ENCODE measurements at regions not wholly inside any gene's neighbourhood (a gene's known extent, or its start where the extent isn't known, plus 50 kb on each side); places are given as distances from the start of the nearest gene placed in this dataset.
A peak's percentile ranks its signal among the peaks of the same experiment; 100 is the strongest.
"Not testable (repeated sequence)": the region's sequence is repeated elsewhere in the genome, so short reads cannot be mapped to it uniquely, and the experiment has no call there.

DNA sequence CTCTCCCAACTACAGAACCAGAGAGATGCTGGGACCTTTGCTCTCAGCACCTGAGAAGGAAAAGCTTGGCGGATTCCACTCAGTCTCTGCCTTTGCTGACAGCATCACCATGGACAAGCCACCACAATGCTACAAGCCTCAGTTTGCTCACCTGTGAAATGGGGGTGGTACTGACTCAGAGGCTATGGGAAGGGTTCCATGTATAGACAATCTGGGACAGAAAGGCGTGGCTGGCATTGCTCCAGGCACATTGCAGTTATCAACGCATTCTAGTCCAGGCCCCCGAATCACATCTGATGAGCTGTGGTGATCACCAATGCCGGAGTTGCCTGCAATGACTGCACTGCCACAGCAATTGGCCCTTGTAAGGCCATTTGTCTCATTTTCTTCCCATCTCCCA lies 72.6 kb downstream of the ISX start:
- DNase-seq (ENCODE audit: low read depth), result no peak

- no peak for DNase-seq (ENCODE audit: low read depth)
Measured at GRCh38 chr22:35140879-35141745, 75.2 kb downstream of the ISX start.

DNA sequence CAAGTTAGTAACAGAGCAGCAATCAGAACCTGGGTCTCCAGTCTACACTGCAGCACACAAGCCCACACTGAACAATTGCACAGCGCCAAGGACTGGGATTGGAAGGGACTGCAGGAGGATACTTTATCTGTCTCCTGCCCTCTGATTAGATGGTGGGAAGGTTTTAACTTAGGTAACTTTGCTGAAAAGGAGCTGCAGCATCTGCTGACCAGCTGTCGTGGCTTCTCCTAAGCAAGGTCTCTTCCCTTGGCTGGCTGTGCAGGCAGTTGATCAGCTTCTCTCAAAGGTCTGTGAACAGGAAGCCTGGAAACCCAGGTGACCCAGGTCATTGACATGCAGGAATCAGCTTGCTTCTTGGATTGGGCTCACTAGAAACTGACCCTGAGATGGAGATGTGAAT lies 82.4 kb downstream of the ISX start:
- DNase-seq (ENCODE audit: low read depth), result no peak

GRCh38 chr22:35148866-35149548 lies 83.0 kb downstream of the ISX start:
- no peak for DNase-seq (ENCODE audit: low read depth)

DNA sequence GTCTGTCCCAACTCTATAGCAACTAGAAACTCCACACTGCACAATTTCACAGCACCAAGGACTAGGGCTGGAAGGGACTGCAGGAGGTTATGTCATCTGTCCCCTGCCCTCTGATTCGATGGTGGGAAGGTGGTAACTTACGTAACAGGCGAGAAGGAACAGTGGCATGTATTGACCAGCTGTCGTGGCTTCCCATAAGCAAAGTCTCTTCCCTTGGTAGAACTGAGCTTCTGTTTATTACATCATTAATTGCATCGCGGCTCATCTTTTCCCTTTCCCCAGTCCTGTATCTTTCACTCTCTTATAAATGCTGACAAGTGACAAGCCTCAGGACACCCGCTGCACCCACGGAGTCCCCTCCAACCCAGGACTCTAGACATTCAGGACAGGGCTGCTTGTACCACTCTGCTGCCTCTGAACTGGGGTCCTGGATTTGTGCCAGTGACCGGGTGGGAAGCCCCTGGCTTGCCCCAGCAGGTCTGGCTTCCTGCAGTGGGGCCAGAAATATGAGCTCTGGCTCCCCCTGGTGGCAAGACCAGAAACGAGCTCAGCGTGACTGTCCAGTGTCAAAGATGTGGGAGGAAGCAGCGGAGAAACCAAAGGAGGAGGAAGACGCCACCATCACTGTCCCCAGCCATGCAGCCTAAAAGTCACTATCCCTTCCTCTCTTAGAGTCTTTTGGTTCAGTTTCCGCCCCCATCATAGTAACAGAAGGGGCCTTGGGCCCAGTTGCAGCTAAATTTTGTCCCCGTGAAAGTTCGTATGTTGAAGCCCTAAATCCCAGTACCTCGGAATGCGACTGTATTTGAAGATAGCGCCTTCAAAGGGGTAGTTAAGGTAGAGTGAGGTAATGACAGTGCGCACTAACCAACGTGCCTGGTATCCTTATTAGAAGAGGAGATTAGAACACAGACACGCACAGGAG lies 84.5 kb downstream of the ISX start:
- peak; percentile 47 for DNase-seq (ENCODE audit: low read depth)

- no peak for DNase-seq (ENCODE audit: low read depth)
Measured at GRCh38 chr22:35152316-35152715, 86.4 kb downstream of the ISX start.

- no peak for DNase-seq (ENCODE audit: low read depth)
Measured at GRCh38 chr22:35154937-35155387, 89.0 kb downstream of the ISX start.

GRCh38 chr22:35155403-35156025 lies 89.6 kb downstream of the ISX start:
- DNase-seq (ENCODE audit: low read depth), result no peak

GRCh38 chr22:35156945-35157344 lies 91.0 kb downstream of the ISX start:
- DNase-seq (ENCODE audit: low read depth), result no peak

GRCh38 chr22:35158336-35158735 lies 92.4 kb downstream of the ISX start:
- no peak for DNase-seq (ENCODE audit: low read depth)

DNA sequence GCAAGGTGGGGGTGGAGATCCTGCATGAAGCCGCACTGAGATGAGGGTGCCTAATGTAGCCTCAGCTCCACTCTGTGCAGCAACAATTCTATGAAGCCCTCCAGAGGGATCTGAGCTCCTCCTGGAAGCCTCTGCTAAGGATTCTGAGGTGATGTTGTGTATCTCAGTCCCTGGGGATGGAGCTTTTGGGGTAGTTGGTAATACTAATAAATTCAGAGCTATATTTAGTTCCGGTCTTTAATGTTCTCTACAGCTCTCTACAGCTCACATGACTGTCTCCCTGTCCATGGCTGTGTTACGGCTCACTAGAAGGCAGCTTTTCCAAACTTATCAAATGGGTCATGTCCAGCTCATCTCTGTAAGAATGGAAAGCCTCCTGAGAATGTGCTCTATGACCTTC lies 93.4 kb downstream of the ISX start:
- no peak for DNase-seq (ENCODE audit: low read depth)

DNA sequence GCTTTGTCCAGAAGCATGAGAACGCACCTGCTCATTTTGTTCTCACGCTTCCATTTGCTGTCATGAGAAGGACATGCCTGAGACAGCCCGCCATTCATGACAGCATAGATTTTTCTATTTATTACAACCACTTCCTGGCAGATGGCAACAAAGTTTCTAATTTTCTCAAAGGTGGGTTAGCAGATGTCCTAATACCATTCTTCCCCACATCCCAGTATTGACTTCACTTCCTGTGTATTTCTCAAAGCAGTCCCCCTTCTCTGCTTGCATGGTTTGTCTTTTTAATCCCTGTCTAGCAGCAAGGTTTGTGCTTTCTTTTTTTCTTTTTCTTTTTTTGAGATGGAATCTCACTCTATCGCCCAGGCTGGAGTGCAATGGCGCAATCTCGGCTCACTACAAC lies 94.3 kb downstream of the ISX start:
- DNase-seq (ENCODE audit: low read depth), result no peak

GRCh38 chr22:35165896-35166295 lies 91.4 kb upstream of the HMGXB4 start:
- not testable (repeated sequence) for DNase-seq (ENCODE audit: low read depth)

DNA sequence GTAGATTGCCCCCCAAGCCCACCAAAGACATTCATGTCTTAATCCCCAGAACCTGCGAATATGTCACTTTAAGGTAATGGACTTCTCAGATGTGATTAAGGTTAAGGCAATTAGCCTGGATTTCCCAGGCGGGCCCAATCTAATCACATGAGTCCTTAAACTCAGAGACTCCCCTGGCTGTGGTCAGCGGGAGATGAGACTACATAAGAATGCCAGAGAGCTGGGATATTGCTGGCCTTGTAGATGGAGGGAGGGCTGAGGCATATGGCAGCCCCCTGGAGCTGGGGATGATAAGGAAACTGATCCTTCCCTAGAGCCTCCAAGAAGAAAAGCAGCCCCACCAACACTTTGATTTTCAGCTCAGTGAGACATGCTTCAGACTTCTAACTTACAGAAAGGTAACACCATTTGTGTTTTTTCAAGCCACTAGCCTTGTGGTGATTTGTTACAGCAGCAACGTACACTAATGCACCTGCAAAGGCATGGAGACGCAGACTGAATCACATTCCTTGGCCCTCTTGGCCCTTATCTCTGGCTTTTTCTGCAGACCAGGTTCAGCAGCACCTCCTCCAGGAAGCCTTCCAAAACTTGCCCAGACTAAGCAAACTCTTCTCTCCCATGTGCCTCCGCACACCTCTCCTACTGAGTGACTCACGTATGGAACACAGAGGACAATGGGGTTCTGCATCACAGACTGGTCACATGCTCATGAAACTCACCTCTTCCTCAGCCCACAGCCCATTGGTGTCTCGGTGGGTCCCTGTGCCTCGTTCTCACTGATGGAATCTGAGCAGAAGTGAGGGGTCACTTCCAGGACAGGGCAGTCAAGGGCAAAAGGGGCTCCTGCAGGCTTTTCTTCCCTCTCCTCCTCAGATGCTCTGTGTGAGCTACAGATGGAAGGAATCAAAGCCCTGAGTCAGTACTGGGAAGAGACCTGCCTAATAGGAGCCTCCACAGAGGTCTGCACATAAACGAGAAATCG lies 86.3 kb upstream of the HMGXB4 start:
- no peak for DNase-seq (ENCODE audit: low read depth)

GRCh38 chr22:35172442-35172841 lies 84.9 kb upstream of the HMGXB4 start:
- DNase-seq (ENCODE audit: low read depth), result no peak

- DNase-seq (ENCODE audit: low read depth), result no peak
Measured at GRCh38 chr22:35173655-35174054, 83.6 kb upstream of the HMGXB4 start.

DNA sequence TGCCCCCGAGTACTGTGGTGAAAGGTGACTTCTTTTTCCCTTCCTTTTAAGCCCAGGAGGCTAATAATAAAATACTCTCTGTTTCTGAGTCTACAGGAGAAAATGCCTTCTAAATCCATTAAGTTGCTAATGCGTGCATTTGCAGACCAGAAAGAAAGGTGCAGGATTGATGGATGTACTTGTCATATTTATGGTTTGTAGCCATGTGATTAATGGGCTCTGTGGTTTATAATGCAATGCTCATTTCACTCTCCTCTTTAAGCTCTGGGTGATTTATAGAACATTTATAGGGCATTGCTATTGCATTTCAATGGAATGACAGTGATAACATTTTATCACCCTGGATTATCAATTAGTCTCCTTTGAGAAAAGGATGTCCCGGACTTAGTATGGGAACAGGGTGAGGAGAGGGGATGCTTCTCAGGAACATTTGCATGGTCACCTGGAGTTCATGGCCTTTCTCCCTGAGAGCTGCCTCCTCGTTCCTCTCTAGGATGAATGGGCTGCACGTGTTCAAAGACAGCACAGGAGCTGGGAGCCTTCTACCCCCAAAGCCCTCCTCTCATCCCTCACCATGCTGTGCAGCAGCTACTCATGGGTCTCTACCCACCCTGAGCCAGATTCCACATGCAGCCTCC lies 82.8 kb upstream of the HMGXB4 start:
- no peak for DNase-seq (ENCODE audit: low read depth)

- no peak for DNase-seq (ENCODE audit: low read depth)
Measured at GRCh38 chr22:35175392-35175791, 81.9 kb upstream of the HMGXB4 start.

- no peak for DNase-seq (ENCODE audit: low read depth)
Measured at GRCh38 chr22:35177811-35178210, 79.5 kb upstream of the HMGXB4 start.

DNA sequence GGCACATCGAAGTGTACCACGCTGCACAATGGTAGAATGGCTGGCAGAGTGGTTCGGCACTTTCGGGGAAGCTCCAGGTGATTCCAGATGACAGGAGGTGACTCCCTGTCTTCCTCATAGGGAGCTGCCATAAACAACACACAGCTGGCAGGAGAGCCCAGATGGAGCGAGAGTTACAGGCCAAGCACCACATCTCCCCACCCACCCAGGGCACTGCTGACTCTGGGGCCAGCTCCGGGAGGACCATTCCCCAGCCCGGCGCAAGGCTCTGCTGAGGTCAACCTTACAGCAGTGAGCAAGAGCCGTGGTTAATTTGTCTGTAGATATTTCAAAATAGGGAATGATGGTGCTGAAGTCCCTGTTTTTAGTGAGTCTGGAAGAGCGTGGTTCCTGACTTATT lies 78.8 kb upstream of the HMGXB4 start:
- DNase-seq (ENCODE audit: low read depth), result no peak

Data from stimulated activated CD8-positive, alpha-beta memory T cell treated with anti-CD3 and anti-CD28 coated beads, Interleukin-4, amount 100 ng/mL, for 24 hours (primary cell).